ENCODE measurements at regions not wholly inside any gene's neighbourhood (a gene's known extent, or its start where the extent isn't known, plus 50 kb on each side); places are given as distances from the start of the nearest gene placed in this dataset.

DNA sequence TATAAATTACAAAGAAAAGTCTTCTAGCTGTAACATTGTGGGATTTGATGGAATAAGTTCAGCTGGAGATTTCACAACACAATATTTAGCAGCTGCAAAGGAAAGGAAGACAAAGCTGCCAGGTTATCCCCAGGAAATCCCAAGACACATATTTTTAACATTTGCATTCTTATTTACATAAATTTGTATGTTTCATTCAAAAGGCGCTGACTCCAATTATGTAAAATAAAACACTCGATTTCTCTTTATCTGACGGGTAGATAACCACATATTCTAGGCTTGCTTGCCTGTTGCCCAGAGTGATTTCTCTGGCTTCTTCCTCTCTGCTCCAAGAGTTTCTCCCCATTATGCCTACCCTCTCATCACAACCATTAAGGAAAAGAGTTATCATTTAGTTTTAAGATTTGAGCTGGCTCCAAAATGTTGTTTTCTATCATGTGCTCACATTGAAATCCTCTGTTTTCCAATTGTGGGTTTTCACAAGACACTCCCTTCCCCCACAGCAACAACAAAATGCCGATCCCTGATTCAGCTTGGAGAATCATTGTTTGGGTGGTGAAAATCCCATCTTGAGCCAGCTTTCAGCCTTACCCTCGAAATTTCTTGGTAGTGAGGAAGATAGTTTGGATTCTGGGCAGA is 128.2 kb upstream of the RASGEF1B start:
- H3K27ac ChIP-seq = no peak overlapping the region
- TF ChIP-seq, protein P1, sequence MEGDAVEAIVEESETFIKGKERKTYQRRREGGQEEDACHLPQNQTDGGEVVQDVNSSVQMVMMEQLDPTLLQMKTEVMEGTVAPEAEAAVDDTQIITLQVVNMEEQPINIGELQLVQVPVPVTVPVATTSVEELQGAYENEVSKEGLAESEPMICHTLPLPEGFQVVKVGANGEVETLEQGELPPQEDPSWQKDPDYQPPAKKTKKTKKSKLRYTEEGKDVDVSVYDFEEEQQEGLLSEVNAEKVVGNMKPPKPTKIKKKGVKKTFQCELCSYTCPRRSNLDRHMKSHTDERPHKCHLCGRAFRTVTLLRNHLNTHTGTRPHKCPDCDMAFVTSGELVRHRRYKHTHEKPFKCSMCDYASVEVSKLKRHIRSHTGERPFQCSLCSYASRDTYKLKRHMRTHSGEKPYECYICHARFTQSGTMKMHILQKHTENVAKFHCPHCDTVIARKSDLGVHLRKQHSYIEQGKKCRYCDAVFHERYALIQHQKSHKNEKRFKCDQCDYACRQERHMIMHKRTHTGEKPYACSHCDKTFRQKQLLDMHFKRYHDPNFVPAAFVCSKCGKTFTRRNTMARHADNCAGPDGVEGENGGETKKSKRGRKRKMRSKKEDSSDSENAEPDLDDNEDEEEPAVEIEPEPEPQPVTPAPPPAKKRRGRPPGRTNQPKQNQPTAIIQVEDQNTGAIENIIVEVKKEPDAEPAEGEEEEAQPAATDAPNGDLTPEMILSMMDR (IDR thresholded peaks at IDR 0.05) = no peak
- no peak for TF ChIP-seq ZFX (IDR thresholded peaks at IDR 0.05; ENCODE audit: borderline replicate concordance)

DNA sequence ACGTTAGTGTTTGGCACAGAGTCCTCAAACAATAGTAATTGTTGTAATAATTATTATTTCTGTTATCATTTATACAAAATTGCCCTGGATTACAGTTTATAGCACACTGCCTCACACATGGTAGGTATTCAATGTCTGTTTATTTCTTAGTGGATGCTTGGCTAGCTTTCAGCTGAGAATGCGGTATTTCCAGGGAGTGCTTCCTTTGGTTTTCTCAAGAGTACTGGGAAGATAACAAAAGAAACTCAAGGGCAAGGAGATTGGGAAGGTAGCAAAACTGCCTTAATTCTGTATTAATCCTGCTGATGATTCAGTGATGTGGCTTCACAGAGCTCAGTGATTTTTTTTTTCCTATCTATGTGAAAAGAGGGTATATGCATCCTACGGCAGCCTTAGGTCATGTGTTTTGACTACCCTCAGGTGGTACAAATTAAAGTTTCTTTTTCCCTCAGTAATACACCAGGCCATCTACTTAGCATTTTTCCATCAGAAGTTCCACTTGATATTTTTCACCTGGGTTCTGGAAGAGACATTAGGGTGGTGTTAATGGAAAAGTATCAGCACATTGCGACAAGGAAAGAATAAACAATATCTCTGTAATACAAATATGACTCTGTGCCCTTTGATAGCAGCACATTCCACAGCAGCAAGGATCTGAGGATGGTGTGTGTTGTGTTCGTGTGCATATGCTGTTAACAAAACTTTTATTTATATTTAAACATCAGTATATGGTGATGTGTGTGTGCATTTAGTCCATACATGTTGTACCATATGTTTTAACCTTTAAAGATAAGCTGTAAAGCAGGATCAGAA is 124.3 kb upstream of the RASGEF1B start:
- no peak overlapping the region for H3K27ac ChIP-seq
- TF ChIP-seq, protein P1 (IDR thresholded peaks at IDR 0.05) = no peak
- no peak for TF ChIP-seq ZFX (IDR thresholded peaks at IDR 0.05; ENCODE audit: borderline replicate concordance)

DNA sequence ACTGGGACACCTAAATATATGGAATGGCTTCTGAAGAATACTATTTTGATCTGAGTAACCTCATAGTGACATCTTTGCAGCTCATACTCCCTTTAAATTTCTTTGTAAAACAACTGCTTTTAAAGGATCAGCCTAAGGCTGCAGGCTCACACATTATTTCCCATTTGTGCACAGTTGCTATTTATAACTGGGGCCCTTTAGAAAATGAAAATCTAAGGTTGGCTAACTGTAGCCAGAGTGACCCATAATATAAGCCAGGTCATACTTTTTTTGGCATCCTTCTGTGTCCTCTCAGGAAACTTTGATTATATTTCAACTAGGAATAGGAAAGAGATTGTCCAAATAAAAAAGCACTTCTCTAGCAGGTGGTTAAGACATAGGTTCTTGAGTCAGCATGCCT is 123.6 kb upstream of the RASGEF1B start:
- TF ChIP-seq, protein P1 (IDR thresholded peaks at IDR 0.05) = no peak
- no peak for TF ChIP-seq ZFX (IDR thresholded peaks at IDR 0.05; ENCODE audit: borderline replicate concordance)
- no peak overlapping the region for H3K27ac ChIP-seq

DNA sequence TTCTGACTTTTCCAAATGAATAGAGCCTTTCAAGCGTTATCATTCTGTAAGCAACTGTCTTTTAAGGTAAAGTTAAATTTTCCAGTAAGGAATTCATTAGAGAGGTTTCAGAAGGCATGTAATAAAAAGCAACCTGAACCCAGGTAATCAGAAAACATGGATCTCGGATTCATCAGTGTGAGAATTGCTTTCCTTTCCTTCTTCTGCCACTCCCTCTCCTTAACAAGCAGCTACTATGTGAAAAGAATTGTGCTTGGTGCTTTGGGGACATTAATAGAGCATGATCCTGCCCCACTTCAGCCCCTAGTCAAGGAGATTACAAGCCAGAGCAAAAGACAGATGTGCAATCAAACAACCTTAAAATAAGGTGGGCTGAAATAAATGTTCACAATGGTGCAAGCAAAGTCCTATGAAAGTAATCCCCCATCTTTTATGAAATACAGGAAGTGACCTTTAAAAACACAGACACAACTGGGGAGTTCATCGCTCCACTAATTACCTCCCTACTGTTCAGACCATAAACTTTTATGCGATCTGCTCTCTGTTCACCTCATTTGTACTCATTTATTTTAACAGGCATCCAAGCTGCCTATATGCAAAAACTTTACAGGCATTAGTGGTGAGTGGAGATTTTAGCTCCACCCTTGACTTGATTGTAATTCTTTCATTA is 122.9 kb upstream of the RASGEF1B start:
- TF ChIP-seq, protein P1 (IDR thresholded peaks at IDR 0.05) = no peak
- TF ChIP-seq ZFX (IDR thresholded peaks at IDR 0.05; ENCODE audit: borderline replicate concordance) = no peak
- no peak overlapping the region for H3K27ac ChIP-seq

DNA sequence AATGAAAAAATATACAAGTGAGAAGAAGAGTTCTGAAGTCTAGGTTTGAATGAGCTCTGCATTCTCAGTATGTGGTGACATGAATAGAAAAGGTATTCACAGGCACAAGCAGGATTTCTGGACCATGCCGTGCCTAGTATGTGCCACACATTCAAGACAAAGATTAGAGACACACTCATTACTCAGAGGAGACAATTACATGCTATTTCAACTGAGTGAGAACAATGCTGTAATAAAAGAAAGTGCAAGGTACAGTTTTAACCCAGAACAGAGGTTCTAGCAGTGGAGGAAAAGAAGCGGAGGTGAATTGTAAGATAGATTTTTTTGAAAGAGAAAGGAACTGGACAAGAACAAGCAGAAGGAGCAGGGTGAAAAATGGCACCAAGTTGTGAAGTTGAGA is 121.0 kb upstream of the RASGEF1B start:
- TF ChIP-seq ZFX (IDR thresholded peaks at IDR 0.05; ENCODE audit: borderline replicate concordance) = no peak
- TF ChIP-seq, protein P1 (IDR thresholded peaks at IDR 0.05) = no peak
- H3K27ac ChIP-seq = no peak overlapping the region

DNA sequence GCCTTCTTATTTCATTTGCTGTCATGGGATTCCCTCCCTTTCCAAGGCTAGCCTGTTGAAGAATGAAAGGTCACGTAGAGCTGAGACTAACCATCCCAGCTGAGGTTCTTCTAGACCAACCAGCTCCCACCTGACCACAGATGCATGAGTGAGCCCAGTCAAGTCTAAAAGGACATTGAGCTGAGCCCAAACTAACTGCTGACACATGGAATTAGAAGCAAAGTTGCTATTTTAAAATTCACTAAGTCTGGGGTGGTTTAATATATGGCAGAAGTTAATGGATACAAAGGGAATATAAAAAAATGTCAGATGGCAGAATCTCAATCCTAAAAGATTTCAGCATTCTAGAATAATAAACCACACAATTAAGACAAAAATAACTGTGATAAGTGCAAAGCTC is 118.9 kb upstream of the RASGEF1B start:
- TF ChIP-seq, protein P1 (IDR thresholded peaks at IDR 0.05) = no peak
- no peak for TF ChIP-seq ZFX (IDR thresholded peaks at IDR 0.05; ENCODE audit: borderline replicate concordance)
- H3K27ac ChIP-seq = no peak overlapping the region

DNA sequence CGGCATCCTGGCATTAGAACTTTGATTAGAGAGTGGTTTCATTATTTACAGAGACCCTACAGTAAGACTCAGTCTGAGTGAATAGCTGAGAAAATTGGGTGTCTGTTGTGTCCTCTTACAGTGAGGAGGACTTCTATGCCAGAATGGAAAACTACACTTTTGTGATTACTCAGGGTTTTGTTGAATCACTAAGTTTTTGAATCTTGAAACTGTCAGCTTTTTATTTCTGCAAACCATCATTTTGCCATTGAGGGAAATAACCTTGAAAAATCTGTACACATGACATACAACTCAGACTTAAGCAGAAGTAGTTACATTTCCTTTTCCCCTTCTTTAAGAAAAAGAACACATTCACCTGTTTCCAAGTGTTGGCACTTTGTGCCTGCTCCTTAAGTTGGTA is 117.6 kb upstream of the RASGEF1B start:
- TF ChIP-seq, protein P1 (IDR thresholded peaks at IDR 0.05) = no peak
- no peak for TF ChIP-seq ZFX (IDR thresholded peaks at IDR 0.05; ENCODE audit: borderline replicate concordance)

More for the DNA sequence above, 117.6 kb upstream of the RASGEF1B start:
- no peak overlapping the region for H3K27ac ChIP-seq

Measured in 22Rv1 (cell line).